H1 (cell line): ENCODE measurements at regions not wholly inside any gene's neighbourhood (a gene's known extent, or its start where the extent isn't known, plus 50 kb on each side); places are given as distances from the start of the nearest gene placed in this dataset.

Source experiments
- CTCF ChIA-PET: fragments of 300-600 bp; sonication (Branson Sonifier 250); formaldehyde crosslinking; loops from one replicate; lab custom pipeline; 2021; ENCODE audit not compliant: partially characterized antibody; lab: Charles Lee
- POLR2A ChIA-PET: fragments of 300-600 bp; sonication (Branson Sonifier 250); formaldehyde crosslinking; loops from one replicate; lab custom pipeline; 2021; ENCODE audit warnings: inconsistent platforms; ENCODE audit not compliant: partially characterized antibody; lab: Charles Lee
- DNase-seq, 2 experiments: peaks; one replicate each; pipeline versions ENCODE4 v3.0.0 to v3.0.0-alpha.2; 2010 to 2022; ENCODE audit warnings: low spot score in 2 of 2, low read depth in 1 of 2, mixed read lengths in 1 of 2
- FAIRE-seq: peaks from 2 replicates; lab custom pipeline; 2011; peaks lifted over from hg19 to GRCh38; lab: Jason Lieb, UNC
- H2AFZ ChIP-seq: 2 replicates; pipeline ENCODE4 v1.8.1; 2012; ENCODE audit warnings: low read length, inconsistent platforms
- H2AK5ac ChIP-seq: 2 replicates; pipeline ENCODE4 v1.6.1; 2013; ENCODE audit warnings: low read depth, low read length
- H2BK120ac ChIP-seq: replicated peaks from 2 replicates; pipeline ENCODE3; 2013; ENCODE audit warnings: low read depth, low read length, inconsistent platforms
- H2BK12ac ChIP-seq: 2 replicates; pipeline ENCODE4 v1.6.1; 2013; ENCODE audit warnings: low read depth, low read length
- H2BK15ac ChIP-seq: 2 replicates; pipeline ENCODE4 v1.6.1; 2013; ENCODE audit warnings: low read length
- H2BK20ac ChIP-seq: 2 replicates; pipeline ENCODE4 v1.6.1; 2013; ENCODE audit warnings: low read length
- H2BK5ac ChIP-seq: 2 replicates; pipeline ENCODE4 v1.6.1; 2013; ENCODE audit warnings: low read depth, low read length
- H3K14ac ChIP-seq: 2 replicates; pipeline ENCODE4 v1.6.1; 2013; ENCODE audit warnings: inconsistent platforms; ENCODE audit not compliant: insufficient read length
- H3K18ac ChIP-seq: 2 replicates; pipeline ENCODE4 v1.6.1; 2013; ENCODE audit warnings: low read length; ENCODE audit errors: extremely low read depth
- H3K23ac ChIP-seq: 2 replicates; pipeline ENCODE4 v1.6.1; 2013; ENCODE audit warnings: inconsistent platforms; ENCODE audit not compliant: insufficient read length
- H3K23me2 ChIP-seq: 2 replicates; pipeline ENCODE4 v1.6.1; 2013; ENCODE audit warnings: low read depth, low read length
- H3K27ac ChIP-seq: 2 replicates; pipeline ENCODE4 v1.6.1; 2011; ENCODE audit warnings: low read depth, low read length, inconsistent platforms
- H3K27me3 ChIP-seq, 4 experiments: replicated peaks in 1 of 4; 1 replicate in 1 of 4; 2 replicates in 3 of 4; pipeline versions ENCODE4 v1.6.1 to v1.8.1; 2011 to 2013; ENCODE audit warnings: low read length in 3 of 4, mild to moderate bottlenecking in 3 of 4, inconsistent platforms in 2 of 4, mixed read lengths in 2 of 4, moderate library complexity in 1 of 4; ENCODE audit not compliant: control insufficient read depth in 3 of 4, insufficient read depth in 3 of 4; ENCODE audit errors: extremely low read depth in 1 of 4
- H3K36me3 ChIP-seq, 4 experiments: 2 replicates each; pipeline versions ENCODE4 v1.6.1 to v1.8.1; 2011 to 2013; ENCODE audit warnings: mild to moderate bottlenecking in 4 of 4, low read length in 3 of 4, moderate library complexity in 2 of 4, control low read depth in 1 of 4, inconsistent platforms in 1 of 4; ENCODE audit not compliant: insufficient read depth in 4 of 4, control insufficient read depth in 2 of 4
- H3K4ac ChIP-seq: replicated peaks from 2 replicates; pipeline ENCODE3; 2013; ENCODE audit warnings: low read length, low read depth, mixed read lengths, inconsistent platforms; ENCODE audit not compliant: insufficient read length
- H3K4me1 ChIP-seq, 4 experiments: replicated peaks in 1 of 4; 1 replicate in 1 of 4; 2 replicates in 3 of 4; pipeline versions ENCODE4 v1.6.1 to v1.8.1; 2011 to 2013; ENCODE audit warnings: low read length in 3 of 4, inconsistent platforms in 2 of 4, mixed read lengths in 1 of 4; ENCODE audit not compliant: insufficient read depth in 4 of 4, control insufficient read depth in 3 of 4
- H3K4me2 ChIP-seq, 2 experiments: 2 replicates each; pipeline versions ENCODE4 v1.6.1 to v1.8.1; 2011 to 2013; ENCODE audit warnings: low read depth in 2 of 2, low read length in 2 of 2, control low read depth in 1 of 2, inconsistent platforms in 1 of 2, mild to moderate bottlenecking in 1 of 2; ENCODE audit not compliant: insufficient read depth in 1 of 2
- H3K4me3 ChIP-seq, 4 experiments: fragments of 200-600, 300-600 bp in 1 of 4; sonication (generic), shearing (Covaris generic), sonication (Bioruptor Twin) in 1 of 4; 2 replicates each; pipeline versions ENCODE4 v1.5.1 to v1.8.1; 2011 to 2016; ENCODE audit warnings: low read length in 4 of 4, low read depth in 3 of 4, control low read depth in 2 of 4, inconsistent platforms in 2 of 4, mild to moderate bottlenecking in 2 of 4, mixed read lengths in 1 of 4, moderate library complexity in 1 of 4; ENCODE audit not compliant: insufficient read depth in 2 of 4; ENCODE audit errors: extremely low read depth in 1 of 4
- H3K56ac ChIP-seq: replicated peaks from 2 replicates; pipeline ENCODE3; 2013; ENCODE audit warnings: low read depth, mild to moderate bottlenecking, mixed read lengths, low read length, inconsistent platforms; ENCODE audit not compliant: insufficient read length
- H3K79me1 ChIP-seq: 2 replicates; pipeline ENCODE4 v1.6.1; 2013; ENCODE audit warnings: low read depth, low read length, control low read depth
- H3K79me2 ChIP-seq, 2 experiments: 2 replicates each; pipeline versions ENCODE4 v1.6.1 to v1.8.1; 2012 to 2013; ENCODE audit warnings: low read length in 2 of 2, mild to moderate bottlenecking in 2 of 2, inconsistent platforms in 1 of 2; ENCODE audit not compliant: insufficient read depth in 2 of 2, control insufficient read depth in 1 of 2
- H3K9ac ChIP-seq, 4 experiments: replicated peaks in 1 of 4; 1 replicate in 1 of 4; 2 replicates in 3 of 4; pipeline versions ENCODE4 v1.6.1 to v1.8.1; 2011 to 2013; ENCODE audit warnings: low read depth in 3 of 4, low read length in 3 of 4, control low read depth in 2 of 4, mild to moderate bottlenecking in 2 of 4, moderate library complexity in 2 of 4, inconsistent platforms in 1 of 4; ENCODE audit errors: extremely low read depth in 1 of 4
- H3K9me3 ChIP-seq, 2 experiments: 2 replicates each; pipeline versions ENCODE4 v1.6.1 to v1.8.1; 2012 to 2013; ENCODE audit warnings: mild to moderate bottlenecking in 2 of 2, moderate library complexity in 2 of 2, control low read depth in 1 of 2, inconsistent platforms in 1 of 2, low read depth in 1 of 2, low read length in 1 of 2, mixed read lengths in 1 of 2; ENCODE audit not compliant: insufficient read depth in 2 of 2
- H4K20me1 ChIP-seq, 2 experiments: replicated peaks in 1 of 2; 2 replicates each; pipeline versions ENCODE3 to v1.8.1; 2011 to 2013; ENCODE audit warnings: inconsistent platforms in 2 of 2, low read length in 2 of 2, mild to moderate bottlenecking in 1 of 2; ENCODE audit not compliant: insufficient read depth in 2 of 2, control insufficient read depth in 1 of 2
- H4K5ac ChIP-seq: 2 replicates; pipeline ENCODE4 v1.6.1; 2013; ENCODE audit warnings: low read length, low read depth, mixed read lengths, inconsistent platforms; ENCODE audit not compliant: insufficient read length
- H4K8ac ChIP-seq: 2 replicates; pipeline ENCODE4 v1.8.0; 2013; ENCODE audit warnings: mild to moderate bottlenecking, moderate library complexity, low read length, inconsistent platforms; ENCODE audit not compliant: insufficient read depth; ENCODE audit errors: extremely low read depth
- H4K91ac ChIP-seq: replicated peaks from 2 replicates; pipeline ENCODE3; 2013; ENCODE audit warnings: low read length, mixed read lengths, inconsistent platforms; ENCODE audit not compliant: insufficient read length
- CHD1 ChIP-seq: IDR thresholded peaks from 2 replicates; pipeline ENCODE4 v1.6.1; 2012; ENCODE audit warnings: low read depth, low read length, improper control_type of control experiment
- HDAC6 ChIP-seq: IDR thresholded peaks from one replicate; pipeline ENCODE4 v1.7.1; 2012; ENCODE audit warnings: low read depth, mild to moderate bottlenecking, inconsistent platforms, low read length, moderate library complexity
- JUN ChIP-seq: IDR thresholded peaks from 2 replicates; pipeline ENCODE4 v1.6.1; 2011; ENCODE audit warnings: low read depth, mild to moderate bottlenecking, improper control_type of control experiment, low read length
- KDM1A ChIP-seq: fragments of 200-600, 300-600 bp; sonication (generic); IDR thresholded peaks from 2 replicates; pipeline ENCODE4 v1.7.1; 2016; ENCODE audit warnings: mild to moderate bottlenecking, low read length, borderline replicate concordance
- TAF1 ChIP-seq: IDR thresholded peaks from 2 replicates; pipeline ENCODE4 v1.6.1; 2011; ENCODE audit warnings: mild to moderate bottlenecking, low read depth, low read length
- WGBS, 2 experiments: shearing (Covaris generic) in 1 of 2; methylation state at CpG; one replicate each; pipeline versions ENCODE4 v1.1.6 to v1.1.7; 2013 to 2015; ENCODE audit warnings: low lambda C conversion rate in 2 of 2, mixed read lengths in 2 of 2, inconsistent platforms in 1 of 2, low coverage in 1 of 2, missing lambda C conversion rate in 1 of 2; ENCODE audit not compliant: insufficient replicate concordance in 2 of 2, insufficient coverage in 1 of 2, insufficient read length in 1 of 2; ENCODE audit errors: extremely low coverage in 1 of 2, missing lambda C conversion rate in 1 of 2; 5-methylcytosine and 5-hydroxymethylcytosine counted together

DNA sequence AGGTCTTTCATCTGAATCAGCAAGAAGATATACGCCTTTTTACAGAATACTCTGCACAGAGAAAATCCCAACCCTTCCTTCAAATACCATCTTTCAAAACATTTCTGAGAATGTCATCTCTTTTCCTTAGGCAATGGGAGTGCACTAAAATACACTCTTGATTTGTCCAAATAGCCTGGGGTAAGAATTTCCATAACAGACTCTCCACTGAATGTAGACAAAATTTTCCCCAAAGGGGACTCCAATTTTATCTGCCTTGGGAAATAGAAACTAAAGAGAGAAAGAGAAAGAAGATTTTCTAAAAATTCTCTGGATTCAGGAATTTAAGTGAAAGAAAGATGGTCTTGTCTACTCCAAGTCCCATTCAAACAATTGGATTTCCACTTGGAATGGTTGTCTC, 394.5 kb upstream of the CHAC2 start:
- H2AK5ac ChIP-seq = no peak overlapping the region
- H3K23ac ChIP-seq = no peak overlapping the region
- H3K23me2 ChIP-seq = no peaks in the 10 kb centered on the region
- no peak for DNase-seq
- no peaks in the 10 kb centered on the region for H3K4me1 ChIP-seq
- H3K79me2 ChIP-seq = no peaks in the 10 kb centered on the region
- ChIA-PET CTCF (no interaction called here), POLR2A (no interaction called here)
- H3K4ac ChIP-seq = no peak overlapping the region
- no peak for FAIRE-seq
- H4K8ac ChIP-seq = no peak overlapping the region
- H2BK20ac ChIP-seq = no peak overlapping the region
- no peak overlapping the region for H2BK12ac ChIP-seq
- no peak overlapping the region for H2BK120ac ChIP-seq
- no peak for TF ChIP-seq JUN
- TF ChIP-seq CHD1 = no peak
- TF ChIP-seq TAF1 = no peak
- TF ChIP-seq KDM1A = no peak
- no peak for TF ChIP-seq HDAC6
- H2BK5ac ChIP-seq = no peak overlapping the region
- H3K9me3 ChIP-seq = no peaks in the 10 kb centered on the region
- no peak overlapping the region for H3K27ac ChIP-seq
- H3K18ac ChIP-seq = no peak overlapping the region
- H3K79me1 ChIP-seq = no peaks in the 10 kb centered on the region
- no peak overlapping the region for H3K14ac ChIP-seq
- H2AFZ ChIP-seq = no peak overlapping the region
- no peaks in the 10 kb centered on the region for H4K20me1 ChIP-seq
- H3K56ac ChIP-seq = no peak overlapping the region
- WGBS, 2 experiments = 89% methylated on average over 1 of the region's 1 CpG; no CpG with 5 or more reads in 1 of the 2 experiments
- H4K91ac ChIP-seq = no peak overlapping the region
- H4K5ac ChIP-seq = no peak overlapping the region
- H3K36me3 ChIP-seq = no peaks in the 10 kb centered on the region
- no peak overlapping the region for H3K4me2 ChIP-seq
- no peak overlapping the region for H3K4me3 ChIP-seq
- H3K27me3 ChIP-seq = no peaks in the 10 kb centered on the region
- H2BK15ac ChIP-seq = no peak overlapping the region
- H3K9ac ChIP-seq = no peak overlapping the region
